ENCODE measurements at regions not wholly inside any gene's neighbourhood (a gene's known extent, or its start where the extent isn't known, plus 50 kb on each side); places are given as distances from the start of the nearest gene placed in this dataset.
"Not testable (repeated sequence)": the region's sequence is repeated elsewhere in the genome, so short reads cannot be mapped to it uniquely, and the experiment has no call there.

DNA sequence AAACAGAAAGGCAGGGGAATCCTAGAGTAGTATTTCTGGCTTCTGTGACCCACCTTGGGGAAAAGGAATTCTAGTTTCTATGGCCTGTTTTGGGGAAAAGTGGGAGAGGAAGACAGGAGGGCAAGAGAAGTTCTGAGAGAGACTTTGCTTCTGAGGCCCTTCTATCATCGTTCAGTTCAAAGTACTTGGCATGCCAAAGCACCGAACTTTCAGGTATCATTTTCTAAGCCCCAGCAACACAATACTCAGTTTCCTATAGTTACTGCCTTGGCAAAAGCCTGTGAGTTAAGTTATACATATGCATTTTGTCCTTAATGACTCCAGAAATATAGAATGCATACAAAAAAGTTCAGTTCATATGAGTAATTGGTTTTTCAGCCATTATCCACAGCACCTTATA lies 74.1 kb upstream of the CHD2 start:
- no peak for DNase-seq

GRCh38 chr15:92827991-92828390 lies 72.1 kb upstream of the CHD2 start:
- DNase-seq, result not testable (repeated sequence)

- no peak for DNase-seq
Measured at GRCh38 chr15:92829875-92830274, 70.2 kb upstream of the CHD2 start.

- DNase-seq, result no peak
Measured at GRCh38 chr15:92831336-92831654, 68.8 kb upstream of the CHD2 start.

DNA sequence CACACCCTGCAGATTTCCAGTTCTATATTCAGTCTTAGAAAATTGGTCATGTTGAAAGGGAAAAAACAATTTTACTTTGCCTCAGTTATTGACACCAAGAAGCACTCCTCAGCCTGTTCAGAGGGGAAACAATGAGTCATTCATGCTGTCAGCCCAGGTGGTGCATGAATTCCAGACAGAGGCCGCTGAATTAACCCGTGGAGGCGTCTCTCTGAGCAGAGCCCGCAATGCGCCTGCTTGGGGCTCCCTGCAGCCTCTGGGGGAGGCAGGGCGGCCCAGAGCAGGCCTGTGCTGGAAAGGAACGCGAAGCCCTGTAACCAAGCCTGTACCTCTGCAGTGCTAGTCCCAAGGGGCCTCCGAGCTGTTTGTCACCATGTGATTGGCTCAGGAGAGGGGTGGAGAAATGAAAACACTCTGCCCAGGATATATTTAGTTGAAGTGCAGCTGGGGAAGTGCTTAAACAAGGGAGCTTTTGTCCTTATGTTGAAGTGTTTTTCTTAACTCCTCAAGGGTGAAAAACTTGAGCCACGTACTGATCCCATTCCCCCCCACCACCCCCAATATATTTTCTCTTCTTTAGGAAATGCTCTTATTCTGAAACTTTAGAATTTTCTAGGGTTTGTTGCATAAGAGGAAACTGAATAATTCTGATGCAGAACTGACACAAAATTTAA lies 68.3 kb upstream of the CHD2 start:
- peak; percentile 98 for DNase-seq

- no peak for DNase-seq
Measured at GRCh38 chr15:92833106-92833433, 67.1 kb upstream of the CHD2 start.

- no peak for DNase-seq
Measured at GRCh38 chr15:92833493-92834271, 66.4 kb upstream of the CHD2 start.

GRCh38 chr15:92839696-92840095 lies 60.4 kb upstream of the CHD2 start:
- DNase-seq, result peak; percentile 50

DNA sequence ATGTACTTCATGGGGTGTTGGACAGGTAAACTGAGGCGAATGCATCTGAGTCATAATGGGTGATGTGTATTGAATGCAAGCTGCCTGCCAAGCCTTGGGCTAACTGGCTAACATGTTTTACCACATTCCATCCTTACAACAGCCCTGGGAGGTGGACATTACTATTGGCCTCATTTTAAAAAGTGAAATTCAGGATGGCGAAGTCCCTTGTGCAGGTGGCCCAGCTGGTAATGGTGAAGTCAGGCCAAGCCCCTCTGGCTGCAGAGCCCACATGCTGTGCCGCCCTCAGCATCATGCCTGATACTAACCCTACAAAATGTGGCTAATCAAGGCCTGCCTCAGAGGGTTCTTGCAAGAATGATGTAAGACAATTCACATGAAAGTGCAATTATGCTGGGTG lies 60.0 kb upstream of the CHD2 start:
- DNase-seq, result no peak

DNA sequence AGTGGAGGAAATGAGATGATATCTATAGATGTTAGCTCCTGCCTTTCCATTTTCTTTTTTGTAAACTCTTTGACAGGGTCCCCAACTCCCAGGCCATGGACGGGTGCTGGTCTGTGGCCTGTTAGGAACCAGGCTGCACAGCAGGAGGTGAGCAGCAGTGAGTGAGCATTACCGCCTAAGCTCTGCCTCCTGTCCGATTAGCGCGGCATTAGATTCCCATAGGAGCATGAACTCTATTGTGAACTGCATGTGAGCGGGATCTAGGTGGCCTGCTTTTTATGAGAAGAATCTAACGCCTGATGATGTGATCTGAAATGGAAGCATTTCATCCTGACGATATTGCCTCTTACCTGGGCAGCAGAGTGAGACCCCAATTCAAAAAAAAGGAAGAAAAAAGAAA lies 56.8 kb upstream of the CHD2 start:
- no peak for DNase-seq

- DNase-seq, result peak; percentile 75
Measured at GRCh38 chr15:92843814-92844213, 56.3 kb upstream of the CHD2 start.

- DNase-seq, result peak; percentile 69
Measured at GRCh38 chr15:92845126-92845508, 55.0 kb upstream of the CHD2 start.

DNA sequence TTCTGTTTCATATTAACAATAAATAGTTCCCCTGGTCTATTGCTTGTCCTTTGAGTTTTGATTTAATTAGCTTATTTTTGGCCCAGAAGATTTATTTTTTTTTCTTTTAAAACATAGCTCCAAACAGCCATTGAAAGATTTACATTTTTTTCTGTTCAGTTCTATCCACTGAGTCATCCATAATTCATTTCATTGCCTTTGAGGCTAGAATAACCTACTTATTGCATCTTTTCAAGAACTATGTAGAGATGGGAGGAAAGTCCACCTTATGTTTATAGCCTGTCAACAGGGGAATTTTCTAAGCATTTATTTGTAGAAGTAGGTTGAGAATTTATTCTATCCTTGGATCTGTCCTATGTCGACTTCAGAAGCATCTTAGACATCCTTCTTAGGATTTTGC lies 53.4 kb upstream of the CHD2 start:
- DNase-seq, result no peak

DNA sequence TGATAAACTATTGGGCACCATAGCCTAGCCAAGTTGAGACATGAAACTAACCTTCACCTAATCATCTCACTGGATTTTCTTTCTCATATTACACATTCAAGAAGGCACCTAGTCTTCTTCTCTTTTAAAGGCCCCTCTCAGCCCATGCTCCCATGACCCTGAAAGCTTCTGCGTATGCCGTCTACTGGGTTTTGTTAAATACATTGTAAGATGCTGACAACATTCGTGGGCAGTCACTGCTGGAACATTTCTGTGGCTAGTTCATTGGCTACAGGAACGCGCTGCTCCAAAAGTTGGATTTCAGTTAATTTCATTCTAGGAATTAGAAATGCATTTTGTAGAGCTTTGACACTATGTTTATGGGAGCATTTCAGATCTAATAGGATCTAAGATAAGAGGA lies 52.3 kb upstream of the CHD2 start:
- DNase-seq, result no peak

DNA sequence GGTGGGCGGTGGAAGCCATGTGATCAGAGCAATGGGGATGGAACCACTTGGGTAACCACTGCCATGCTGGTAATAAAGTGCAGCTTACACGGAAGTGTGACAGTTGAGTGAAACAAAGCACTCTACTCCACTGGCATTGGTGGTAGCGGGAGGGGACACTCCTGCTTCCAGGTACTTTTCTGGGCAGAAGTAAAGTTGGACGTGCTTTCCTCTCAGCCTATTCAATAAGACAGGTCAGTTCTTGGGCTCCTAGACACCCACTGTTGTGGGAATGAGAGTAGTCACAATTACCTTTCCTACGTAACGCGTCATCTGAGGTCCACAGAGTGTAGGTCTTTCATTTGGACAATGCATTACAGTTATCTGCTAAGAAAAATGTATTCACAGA lies 51.7 kb upstream of the CHD2 start:
- DNase-seq, result no peak

DNA sequence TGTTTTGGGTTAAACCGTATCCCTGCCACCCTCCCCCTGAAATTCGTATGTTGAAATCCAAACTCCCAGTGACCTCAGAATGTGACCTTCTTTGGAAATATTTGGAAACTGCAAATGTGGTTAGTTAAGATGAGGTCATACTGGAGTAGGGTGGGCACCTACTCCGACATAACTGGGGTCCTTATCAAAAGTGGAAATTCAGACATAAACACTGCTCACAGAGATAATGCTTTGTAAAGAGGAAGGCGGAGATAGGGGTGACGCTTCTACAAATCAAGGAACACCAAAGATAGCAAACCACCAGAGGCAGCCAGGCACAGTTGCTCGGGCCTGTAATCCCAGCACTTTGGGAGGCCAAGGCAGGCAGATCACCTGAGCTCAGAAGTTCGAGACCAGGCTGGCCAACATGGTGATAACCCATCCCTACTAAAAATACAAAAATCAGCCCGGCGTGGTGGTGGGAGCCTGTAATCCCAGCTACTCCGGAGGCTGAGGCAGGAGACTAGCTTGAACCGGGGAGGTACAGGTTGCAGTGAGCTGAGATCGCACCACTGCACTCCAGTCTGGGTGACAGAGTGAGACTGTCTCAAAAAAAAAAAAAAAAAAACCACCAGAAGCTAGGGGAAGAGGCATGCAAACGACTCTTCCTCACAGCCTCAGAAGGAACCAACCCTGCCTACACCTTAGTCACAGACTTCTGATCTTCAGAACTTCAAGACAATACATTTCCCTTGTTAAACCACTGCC lies 51.1 kb upstream of the CHD2 start:
- DNase-seq, result no peak

- DNase-seq, result not testable (repeated sequence)
Measured at GRCh38 chr15:92850218-92850617, 49.9 kb upstream of the CHD2 start.

Data from tongue (tissue), 1 donor.